ENCODE measurements at regions not wholly inside any gene's neighbourhood (a gene's known extent, or its start where the extent isn't known, plus 50 kb on each side); places are given as distances from the start of the nearest gene placed in this dataset.

GRCh38 chr11:69243496-69244200 lies 50.3 kb upstream of the MYEOV start:
- H3K36me3 ChIP-seq (ENCODE audit: low read depth): no peaks in the 10 kb centered on the region
- DNase-seq (ENCODE audit: low spot score) (no peak), ATAC-seq (ENCODE audit: low read depth) (no peak)
- no peaks in the 10 kb centered on the region for H3K4me1 ChIP-seq (ENCODE audit: insufficient read depth, poor library complexity, severe bottlenecking)
- H3K27me3 ChIP-seq (ENCODE audit: insufficient read depth, poor library complexity, severe bottlenecking): no peaks in the 10 kb centered on the region
- H3K9me3 ChIP-seq (ENCODE audit: severe bottlenecking): no peaks in the 10 kb centered on the region
- TF ChIP-seq CTCF (IDR thresholded peaks at IDR 0.05; ENCODE audit: poor library complexity, severe bottlenecking): no peak
- no peak overlapping the region for H3K27ac ChIP-seq (ENCODE audit: poor library complexity, severe bottlenecking)
- no peak overlapping the region for H3K4me3 ChIP-seq (ENCODE audit: severe bottlenecking)

All from RWPE2 (cell line).